ENCODE measurements at regions not wholly inside any gene's neighbourhood (a gene's known extent, or its start where the extent isn't known, plus 50 kb on each side); places are given as distances from the start of the nearest gene placed in this dataset.

- BruUV-seq (replicated peaks): no TSS peak
- DNase-seq (ENCODE audit: low read depth, low spot score): no peak
- H3K27me3 ChIP-seq (ENCODE audit: control insufficient read depth, insufficient read depth, low read length): no peaks in the 10 kb centered on the region
- no peaks in the 10 kb centered on the region for H3K36me3 ChIP-seq (ENCODE audit: control insufficient read depth, insufficient read depth, low read length)
- in situ Hi-C loops (cut with HindIII; ENCODE audit: low pct_unique_long_range_greater_than_20kb, low sequenced_read_pairs) (no loop called here), intact Hi-C loops (cut with micrococcal nuclease; ENCODE audit: unreplicated experiment) (no loop called here)
- no peaks in the 10 kb centered on the region for H3K9me3 ChIP-seq (ENCODE audit: control insufficient read depth, insufficient read depth, low read depth, low read length)
- POLR2A ChIA-PET: no interaction called here
- no peak for ATAC-seq
- H3K4me1 ChIP-seq (ENCODE audit: control insufficient read depth, insufficient read depth, low read length): no peaks in the 10 kb centered on the region
- CTCF ChIA-PET: no interaction called here
- H3K27ac ChIP-seq (ENCODE audit: low read length): no peak overlapping the region
- H3K4me3 ChIP-seq (ENCODE audit: low read depth in 2 of 2, low read length in 2 of 2): no peak overlapping the region
- TF ChIP-seq SIN3A (IDR thresholded peaks at IDR 0.05; ENCODE audit: borderline replicate concordance, insufficient read depth, low read depth, low read length) (no peak), POLR2AphosphoS5 (IDR thresholded peaks at IDR 0.05; ENCODE audit: low read depth, low read length) (no peak), TCF7L2 (IDR thresholded peaks at IDR 0.05; ENCODE audit: low read depth, low read length) (no peak), REST (IDR thresholded peaks at IDR 0.05; ENCODE audit: insufficient read depth in 1 of 2, low read depth in 2 of 2, low read length in 1 of 2) (no peak), CTCF (IDR thresholded peaks at IDR 0.05) (no peak)
Measured at GRCh38 chr9:92176800-92177185, 61.6 kb upstream of the SPTLC1 start.

GRCh38 chr9:92176068-92176799 is 61.0 kb upstream of the SPTLC1 start:
- Histone ChIP-seq H3K9me3 (ENCODE audit: control insufficient read depth, insufficient read depth, low read depth, low read length) (no peaks in the 10 kb centered on the region), H3K27me3 (ENCODE audit: control insufficient read depth, insufficient read depth, low read length) (no peaks in the 10 kb centered on the region), H3K4me1 (ENCODE audit: control insufficient read depth, insufficient read depth, low read length) (no peaks in the 10 kb centered on the region), H3K27ac (ENCODE audit: low read length) (no peak overlapping the region), H3K4me3 (ENCODE audit: low read depth in 2 of 2, low read length in 2 of 2) (no peak overlapping the region), H3K36me3 (ENCODE audit: control insufficient read depth, insufficient read depth, low read length) (no peaks in the 10 kb centered on the region)
- in situ Hi-C loops (cut with HindIII; ENCODE audit: low pct_unique_long_range_greater_than_20kb, low sequenced_read_pairs) (no loop called here), intact Hi-C loops (cut with micrococcal nuclease; ENCODE audit: unreplicated experiment) (no loop called here)
- POLR2A ChIA-PET: no interaction called here
- BruUV-seq (replicated peaks): no TSS peak
- CTCF ChIA-PET: interaction anchor here (0.6 kb wide), 1 partner anchor 30 kb away, joined by 3 read pairs; no protein-coding TSS in a partner anchor
- DNase-seq (ENCODE audit: low read depth, low spot score) (no peak), ATAC-seq (peak; percentile 74)
- no peak for TF ChIP-seq REST (IDR thresholded peaks at IDR 0.05; ENCODE audit: insufficient read depth in 1 of 2, low read depth in 2 of 2, low read length in 1 of 2)
- TF ChIP-seq CTCF (IDR thresholded peaks at IDR 0.05): no peak
